GM13977 (cell line): ENCODE measurements at regions not wholly inside any gene's neighbourhood (a gene's known extent, or its start where the extent isn't known, plus 50 kb on each side); places are given as distances from the start of the nearest gene placed in this dataset.

ENCODE experiments used
- DNase-seq: peaks from one replicate; pipeline ENCODE4 v3.0.0; 2012; ENCODE audit warnings: low spot score
- CTCF ChIP-seq: IDR thresholded peaks from 2 replicates; pipeline ENCODE4 v1.5.1; 2012; ENCODE audit warnings: mild to moderate bottlenecking, control low read depth; ENCODE audit not compliant: insufficient read depth; ENCODE audit errors: extremely low read depth, missing control alignments
- in situ Hi-C: fragments of 300-500 bp; cut with MboI; formaldehyde crosslinking; loops from one replicate; pipeline ENCODE4 v1.12.0; 2022; ENCODE audit warnings: low sequenced_read_pairs, low pct_unique_long_range_greater_than_20kb, mixed read lengths, inconsistent platforms; ENCODE audit not compliant: unreplicated experiment

- no peak for DNase-seq
- in situ Hi-C loops = no loop called here
- no peak for TF ChIP-seq CTCF
Measured at GRCh38 chr2:8264981-8265380, 416.9 kb upstream of the ID2 start.

DNA sequence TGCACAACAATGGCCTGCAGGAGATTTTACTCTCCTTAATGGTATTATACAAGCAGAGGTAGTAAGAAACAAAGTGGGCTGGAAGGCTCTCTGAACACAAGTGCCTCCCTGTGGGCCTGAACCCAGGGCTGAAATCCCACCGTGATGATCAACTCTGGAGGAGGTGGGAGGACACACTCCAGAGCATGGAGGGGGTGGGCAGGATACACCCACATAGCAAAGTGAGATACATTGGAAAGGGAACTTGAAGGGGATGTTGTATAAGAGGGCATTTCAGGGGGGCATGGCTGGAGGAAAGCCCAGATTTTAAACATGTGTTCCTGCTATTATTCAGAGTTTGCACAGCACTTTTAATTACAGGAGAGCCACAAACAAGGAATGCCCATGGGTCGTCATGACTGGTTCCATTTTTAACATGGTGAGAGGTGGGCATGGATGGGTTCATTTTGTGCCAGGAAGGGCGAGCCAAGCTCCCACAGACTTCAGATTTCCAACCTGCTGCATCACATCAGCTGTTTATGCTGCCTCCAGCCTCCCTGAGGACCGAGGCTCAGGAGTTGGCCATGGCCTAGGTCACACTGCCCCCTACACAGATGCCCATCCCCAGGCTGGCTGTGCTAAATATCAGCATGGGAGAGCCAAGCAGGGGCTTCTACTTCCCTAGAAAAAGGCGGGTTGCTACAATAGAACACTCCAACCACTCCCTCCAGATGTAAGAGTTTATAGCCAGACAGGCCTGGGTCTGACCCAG is 416.2 kb upstream of the ID2 start:
- no peak for DNase-seq
- in situ Hi-C loops = no loop called here
- TF ChIP-seq CTCF = no peak

GRCh38 chr2:8266563-8266962 is 415.3 kb upstream of the ID2 start:
- no peak for TF ChIP-seq CTCF
- no peak for DNase-seq
- in situ Hi-C loops = no loop called here

GRCh38 chr2:8267048-8267447 is 414.8 kb upstream of the ID2 start:
- in situ Hi-C loops = no loop called here
- TF ChIP-seq CTCF = no peak
- no peak for DNase-seq

GRCh38 chr2:8267721-8268120 is 414.1 kb upstream of the ID2 start:
- TF ChIP-seq CTCF = no peak
- DNase-seq = no peak
- in situ Hi-C loops = no loop called here

DNA sequence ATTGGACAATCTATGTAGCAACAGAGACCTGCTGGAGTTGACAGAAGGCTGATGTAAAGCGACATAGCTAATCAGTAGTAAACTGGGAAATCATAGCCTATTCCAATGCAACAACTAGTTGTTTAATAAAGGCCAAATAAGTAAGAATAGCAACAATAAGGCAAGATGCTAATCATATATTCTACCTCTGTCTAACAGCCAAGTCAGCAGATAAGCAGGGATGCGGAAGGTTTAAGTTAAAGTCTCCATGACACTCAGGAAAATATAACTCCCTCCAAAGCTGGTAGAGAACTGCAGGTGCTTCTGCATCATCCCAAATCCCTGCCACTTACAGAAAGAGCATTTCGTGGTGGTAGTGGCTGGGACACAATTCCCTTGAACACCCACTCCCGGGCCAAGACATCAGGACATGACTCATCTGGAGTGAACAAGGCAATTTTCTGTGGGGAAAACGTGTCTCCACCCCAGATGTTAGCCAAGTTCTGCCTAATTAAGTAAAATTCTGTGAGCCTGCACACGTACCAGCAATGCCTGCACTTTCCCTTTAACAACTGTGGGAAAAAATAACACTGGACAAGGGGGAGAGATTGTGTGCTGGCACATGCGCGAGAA is 413.6 kb upstream of the ID2 start:
- no peak for DNase-seq
- in situ Hi-C loops = no loop called here
- no peak for TF ChIP-seq CTCF
